Testis (tissue), 2 donors: ENCODE measurements at regions not wholly inside any gene's neighbourhood (a gene's known extent, or its start where the extent isn't known, plus 50 kb on each side); places are given as distances from the start of the nearest gene placed in this dataset.

Source experiments
- DNase-seq: peaks from one replicate; pipeline ENCODE4 v3.0.0-alpha.2; 2019
- H3K27ac ChIP-seq, 2 donors: fragments of 200-600 bp; sonication (generic); one replicate each; pipeline ENCODE4 v1.5.1; 2019
- H3K27me3 ChIP-seq: fragments of 200-600 bp; sonication (generic); one replicate; pipeline ENCODE4 v1.5.1; 2019
- H3K36me3 ChIP-seq: fragments of 200-600 bp; sonication (generic); one replicate; pipeline ENCODE4 v1.5.1; 2017; ENCODE audit warnings: low read depth; ENCODE audit errors: missing control alignments
- H3K4me1 ChIP-seq: fragments of 200-600 bp; sonication (generic); one replicate; pipeline ENCODE4 v1.5.1; 2019
- H3K4me3 ChIP-seq, 2 donors: fragments of 200-600 bp; sonication (generic); one replicate each; pipeline ENCODE4 v1.5.1; 2017 to 2019
- H3K9me3 ChIP-seq: fragments of 200-600 bp; sonication (generic); one replicate; pipeline ENCODE4 v1.5.1; 2017
- POLR2A ChIP-seq: fragments of 450-650 bp; IDR thresholded peaks from one replicate; pipeline ENCODE4 v1.6.1; 2017; ENCODE audit warnings: antibody characterized with exemption, mild to moderate bottlenecking, moderate library complexity
- WGBS, 2 donors: methylation state at CpG; one replicate each; pipeline ENCODE4 v1.1.5; 2018; 5-methylcytosine and 5-hydroxymethylcytosine counted together
- intact Hi-C: fragments of 100-400 bp; cut with DNase I; formaldehyde crosslinking; loops from one replicate; pipeline ENCODE4 v1.15.1; 2023; ENCODE audit warnings: low total_unique reads
- TF ChIP-seq, protein P1 (sequence below), 3 experiments: fragments of 450-650 bp in 2 of 3; fragments of 200-600 bp in 1 of 3; sonication (generic) in 1 of 3; IDR thresholded peaks; one replicate each; pipeline ENCODE4 v1.5.1; 2016 to 2019; ENCODE audit warnings: antibody characterized with exemption in 3 of 3, mild to moderate bottlenecking in 2 of 3, moderate library complexity in 1 of 3

DNA sequence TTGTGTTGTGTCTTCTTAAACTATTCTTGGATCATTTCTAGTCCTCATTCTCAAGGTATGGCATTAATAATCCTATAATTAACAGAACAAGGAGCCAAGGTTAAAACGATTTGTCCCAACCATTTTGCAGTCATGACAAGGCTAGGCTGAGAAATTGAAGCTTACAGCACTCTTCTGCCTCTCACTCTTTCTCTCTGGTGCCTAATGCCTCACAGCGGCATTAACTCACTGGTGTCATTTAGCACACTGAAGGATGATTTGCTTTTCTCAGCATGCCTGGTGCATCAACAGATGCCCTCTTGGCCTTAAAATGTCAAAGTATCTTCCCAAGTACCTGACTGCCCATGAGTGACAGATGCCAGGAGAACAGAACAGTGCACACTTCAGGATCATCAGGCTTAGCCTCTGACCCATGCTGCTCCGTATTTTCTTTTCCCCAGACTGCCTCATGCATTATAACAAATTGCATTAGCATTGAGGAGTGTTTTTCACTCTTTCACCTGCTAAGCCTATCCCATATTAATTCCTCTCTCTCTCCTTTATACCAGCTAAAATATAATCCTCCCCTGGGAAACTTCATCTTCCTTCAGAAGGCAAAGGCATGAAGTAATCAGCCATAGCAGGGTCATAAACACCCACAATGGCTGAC is 61.1 kb upstream of the SV2C start:
- H3K27me3 ChIP-seq, result no peaks in the 10 kb centered on the region
- H3K36me3 ChIP-seq, result no peaks in the 10 kb centered on the region
- intact Hi-C loops, result no loop called here
- TF ChIP-seq, protein P1, sequence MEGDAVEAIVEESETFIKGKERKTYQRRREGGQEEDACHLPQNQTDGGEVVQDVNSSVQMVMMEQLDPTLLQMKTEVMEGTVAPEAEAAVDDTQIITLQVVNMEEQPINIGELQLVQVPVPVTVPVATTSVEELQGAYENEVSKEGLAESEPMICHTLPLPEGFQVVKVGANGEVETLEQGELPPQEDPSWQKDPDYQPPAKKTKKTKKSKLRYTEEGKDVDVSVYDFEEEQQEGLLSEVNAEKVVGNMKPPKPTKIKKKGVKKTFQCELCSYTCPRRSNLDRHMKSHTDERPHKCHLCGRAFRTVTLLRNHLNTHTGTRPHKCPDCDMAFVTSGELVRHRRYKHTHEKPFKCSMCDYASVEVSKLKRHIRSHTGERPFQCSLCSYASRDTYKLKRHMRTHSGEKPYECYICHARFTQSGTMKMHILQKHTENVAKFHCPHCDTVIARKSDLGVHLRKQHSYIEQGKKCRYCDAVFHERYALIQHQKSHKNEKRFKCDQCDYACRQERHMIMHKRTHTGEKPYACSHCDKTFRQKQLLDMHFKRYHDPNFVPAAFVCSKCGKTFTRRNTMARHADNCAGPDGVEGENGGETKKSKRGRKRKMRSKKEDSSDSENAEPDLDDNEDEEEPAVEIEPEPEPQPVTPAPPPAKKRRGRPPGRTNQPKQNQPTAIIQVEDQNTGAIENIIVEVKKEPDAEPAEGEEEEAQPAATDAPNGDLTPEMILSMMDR (IDR thresholded peaks at IDR 0.05), result no peak
- TF ChIP-seq POLR2A, result no peak
- H3K9me3 ChIP-seq, result no peaks in the 10 kb centered on the region
- no peaks in the 10 kb centered on the region for H3K4me1 ChIP-seq
- no peak overlapping the region for H3K27ac ChIP-seq
- WGBS, 2 donors, result 66 to 76% methylated on average over 3 of the region's 3 CpGs
- no peak for DNase-seq
- no peak overlapping the region for H3K4me3 ChIP-seq

DNA sequence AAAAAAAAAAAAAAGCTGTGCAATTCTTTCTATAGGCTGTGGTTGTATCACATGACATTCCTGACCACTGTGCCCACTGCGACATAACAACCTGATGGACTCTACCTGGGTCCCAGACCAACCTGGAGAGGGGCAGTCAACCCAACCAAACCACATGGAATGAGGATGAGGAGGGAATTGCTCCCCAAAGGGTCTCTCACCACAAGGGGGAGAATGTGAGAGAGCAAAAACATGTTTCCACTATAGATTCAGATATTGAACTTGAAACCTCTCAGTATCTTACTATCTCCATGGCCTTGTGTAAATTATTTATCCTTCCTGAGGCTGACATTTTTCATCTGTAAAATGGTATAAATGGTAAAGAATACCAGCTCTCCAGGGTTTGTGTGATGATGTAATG is 66.9 kb upstream of the SV2C start:
- Histone ChIP-seq H3K27me3 (no peaks in the 10 kb centered on the region), H3K4me3 (no peak overlapping the region), H3K9me3 (no peaks in the 10 kb centered on the region), H3K27ac (no peak overlapping the region), H3K4me1 (no peaks in the 10 kb centered on the region), H3K36me3 (no peaks in the 10 kb centered on the region)
- WGBS, 2 donors, result 91 to 97% methylated on average over 1 of the region's 1 CpG
- intact Hi-C loops, result no loop called here
- no peak for DNase-seq
- TF ChIP-seq, protein P1 (IDR thresholded peaks at IDR 0.05), result no peak
- TF ChIP-seq POLR2A, result no peak

DNA sequence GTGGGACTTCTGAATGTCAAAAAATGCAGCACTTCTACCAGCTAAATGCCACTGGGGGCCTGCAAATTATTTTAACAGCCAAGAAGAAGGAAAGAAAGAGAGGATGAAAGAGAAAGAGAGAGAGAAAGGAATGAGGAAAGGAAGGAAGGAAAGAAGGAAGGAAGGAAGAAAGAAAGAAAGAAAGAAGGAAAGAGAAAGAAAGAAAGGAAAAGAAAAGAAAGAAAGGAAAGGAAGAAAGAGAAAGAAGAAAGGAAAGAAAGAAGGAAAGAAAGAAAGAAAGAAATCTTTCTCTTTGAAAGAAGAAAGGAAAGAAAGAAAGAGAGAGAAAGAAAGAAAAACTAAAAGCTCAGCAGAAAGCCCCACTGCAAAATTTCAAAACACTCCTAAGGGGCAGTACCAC is 69.2 kb upstream of the SV2C start:
- H3K27me3 ChIP-seq, result no peaks in the 10 kb centered on the region

DNA sequence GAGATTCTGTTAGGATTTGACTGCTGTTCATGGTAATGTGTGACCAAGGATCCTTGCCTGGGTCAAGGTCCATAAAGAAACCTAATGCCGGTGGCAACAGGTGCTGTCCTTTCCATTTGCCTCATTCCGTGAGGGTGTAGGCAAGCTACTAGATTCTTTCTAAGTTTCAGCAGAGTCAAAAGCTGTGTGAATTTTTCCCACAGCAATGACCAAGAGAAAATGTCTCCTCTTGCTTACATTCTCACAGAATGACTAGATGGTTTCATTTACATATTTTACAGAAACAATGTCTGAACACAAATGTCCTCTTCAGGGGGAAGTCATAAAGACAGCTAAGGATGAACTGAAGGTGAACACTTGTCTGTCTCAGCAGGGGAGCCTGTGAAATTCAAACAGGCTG is 75.3 kb upstream of the SV2C start:
- WGBS, 2 donors, result 82 to 92% methylated on average over 2 of the region's 2 CpGs
- Histone ChIP-seq H3K9me3 (no peaks in the 10 kb centered on the region), H3K27ac (no peak overlapping the region), H3K36me3 (no peaks in the 10 kb centered on the region), H3K4me1 (no peaks in the 10 kb centered on the region), H3K27me3 (no peaks in the 10 kb centered on the region), H3K4me3 (no peak overlapping the region)
- no peak for DNase-seq
- TF ChIP-seq POLR2A, result no peak
- TF ChIP-seq, protein P1 (IDR thresholded peaks at IDR 0.05), result no peak
- intact Hi-C loops, result no loop called here

More for the DNA sequence above, 69.2 kb upstream of the SV2C start:
- H3K36me3 ChIP-seq, result no peaks in the 10 kb centered on the region
- no peak overlapping the region for H3K27ac ChIP-seq
- H3K4me1 ChIP-seq, result no peaks in the 10 kb centered on the region
- H3K4me3 ChIP-seq, result no peak overlapping the region
- TF ChIP-seq, protein P1 (IDR thresholded peaks at IDR 0.05), result no peak
- TF ChIP-seq POLR2A, result no peak
- no peaks in the 10 kb centered on the region for H3K9me3 ChIP-seq
- DNase-seq, result no peak
- intact Hi-C loops, result no loop called here

DNA sequence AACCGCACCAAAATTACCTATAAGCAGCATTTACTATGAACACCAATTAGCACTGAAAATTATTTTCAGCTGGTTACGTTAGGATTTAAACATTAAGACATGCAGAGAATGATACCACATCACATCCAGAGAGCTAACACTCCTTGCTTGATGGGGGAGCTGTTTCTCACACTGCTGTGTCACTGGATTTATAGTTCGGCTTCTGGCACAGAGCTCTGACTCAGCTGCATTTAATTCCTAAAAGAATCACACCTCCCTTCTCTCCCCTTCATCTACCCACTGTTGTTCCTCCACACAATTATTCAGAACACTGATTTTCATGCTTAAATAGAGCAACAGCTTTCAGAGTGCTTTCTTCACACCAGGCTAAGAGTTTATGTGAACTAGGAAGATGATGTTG is 82.6 kb upstream of the SV2C start:
- no peaks in the 10 kb centered on the region for H3K9me3 ChIP-seq
- WGBS, 2 donors, result 82 to 83% methylated on average over 3 of the region's 3 CpGs
- H3K27ac ChIP-seq, result no peak overlapping the region
- H3K27me3 ChIP-seq, result no peaks in the 10 kb centered on the region
- no peaks in the 10 kb centered on the region for H3K4me1 ChIP-seq
- no peak for DNase-seq
- TF ChIP-seq, protein P1 (IDR thresholded peaks at IDR 0.05), result no peak
- no peak for TF ChIP-seq POLR2A
- no peaks in the 10 kb centered on the region for H3K36me3 ChIP-seq
- intact Hi-C loops, result no loop called here
- H3K4me3 ChIP-seq, result no peak overlapping the region
